Amniotic stem cell (primary cell): ENCODE measurements at regions not wholly inside any gene's neighbourhood (a gene's known extent, or its start where the extent isn't known, plus 50 kb on each side); places are given as distances from the start of the nearest gene placed in this dataset.
A peak's percentile ranks its signal among the peaks of the same experiment; 100 is the strongest.

Experiments used
- DNase-seq: peaks from one replicate; lab custom pipeline; 2025; lab: John Stamatoyannopoulos, UW

DNA sequence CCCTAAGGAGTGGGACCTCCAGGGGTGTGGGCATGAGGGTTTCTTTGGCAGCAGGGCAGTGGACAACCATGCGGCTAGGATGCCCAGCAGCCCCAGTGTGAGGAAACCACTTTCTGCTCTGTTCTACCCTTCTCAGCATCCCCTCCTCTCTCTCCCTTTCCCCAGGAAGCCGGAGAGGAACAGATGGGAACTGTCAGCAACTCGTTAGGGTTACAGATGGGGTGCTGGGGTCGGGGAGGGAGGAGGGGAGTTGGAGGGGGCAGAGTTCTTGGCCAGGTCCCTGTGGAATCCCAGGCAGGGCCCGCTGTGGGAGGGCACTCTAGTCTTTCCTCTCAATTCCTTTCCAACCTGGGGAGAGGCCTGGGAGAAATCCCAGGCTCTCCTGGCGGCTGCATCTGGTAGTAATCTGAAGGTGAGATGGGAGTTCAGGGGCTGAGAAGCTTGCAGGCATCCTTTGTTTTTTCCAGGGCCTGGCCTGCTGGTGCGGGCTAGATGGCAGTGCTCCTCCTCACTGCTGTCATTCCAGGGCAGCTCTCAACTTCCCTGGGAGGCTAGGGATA is 93.9 kb upstream of the CSF3R start:
- no peak for DNase-seq

DNA sequence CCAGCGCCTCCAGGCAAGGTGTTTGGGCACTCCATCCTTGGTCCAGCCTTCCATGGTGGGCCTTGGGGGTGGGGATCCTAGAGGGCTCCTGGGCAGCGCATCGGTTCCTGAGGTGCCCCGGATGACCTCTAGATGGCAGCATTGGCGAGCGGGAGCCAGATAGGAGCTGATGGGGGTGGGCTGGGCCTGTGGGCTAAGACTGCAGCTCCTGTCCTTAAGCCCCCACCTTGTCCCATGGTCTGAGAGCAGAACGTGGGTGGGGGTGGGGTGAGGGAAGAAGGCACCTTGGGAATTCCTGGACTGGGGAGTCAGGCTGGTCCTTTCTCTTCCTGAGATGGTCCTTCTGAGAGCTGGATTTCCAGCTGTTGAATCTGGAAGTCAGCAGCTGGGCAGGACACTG is 93.4 kb upstream of the CSF3R start:
- no peak for DNase-seq

DNA sequence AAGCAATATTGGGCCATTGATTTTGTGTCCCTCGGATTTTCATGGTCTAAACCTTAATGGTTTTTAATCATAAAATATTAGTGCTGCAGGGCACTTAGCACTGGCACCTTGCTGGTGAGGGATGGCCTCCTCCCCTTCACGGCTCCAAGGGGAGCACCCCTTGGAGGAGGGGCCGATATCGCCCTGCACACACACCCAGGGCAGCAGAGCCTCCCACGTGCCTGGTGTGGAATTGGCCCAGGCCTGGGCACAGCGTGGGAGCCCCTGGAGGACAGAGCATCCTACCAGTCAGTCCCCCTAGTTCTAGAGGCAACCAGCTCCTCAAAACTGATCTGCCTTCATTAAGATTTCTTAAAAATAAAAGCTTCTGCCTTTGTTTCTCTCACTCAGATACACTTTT is 90.7 kb upstream of the CSF3R start:
- DNase-seq, result no peak

DNA sequence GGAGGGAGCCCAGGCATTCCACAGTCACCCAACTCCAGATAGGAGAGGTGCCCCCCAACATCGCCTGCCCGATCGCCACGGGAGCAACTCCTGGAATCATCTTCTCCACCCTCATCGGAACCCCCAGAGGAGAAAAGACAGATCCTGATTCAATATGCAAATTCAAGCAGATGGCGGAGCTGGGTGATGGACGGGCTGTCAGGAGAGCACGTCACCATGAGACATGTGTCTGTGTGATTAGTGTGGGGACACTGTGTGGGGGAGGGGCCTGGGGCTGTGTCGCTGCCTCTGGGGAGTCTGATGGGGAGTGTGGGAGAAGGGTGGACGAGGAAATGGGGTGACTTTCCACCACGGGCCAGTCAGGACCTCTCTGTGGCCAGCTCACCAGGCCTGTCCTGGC is 90.2 kb upstream of the CSF3R start:
- no peak for DNase-seq

DNA sequence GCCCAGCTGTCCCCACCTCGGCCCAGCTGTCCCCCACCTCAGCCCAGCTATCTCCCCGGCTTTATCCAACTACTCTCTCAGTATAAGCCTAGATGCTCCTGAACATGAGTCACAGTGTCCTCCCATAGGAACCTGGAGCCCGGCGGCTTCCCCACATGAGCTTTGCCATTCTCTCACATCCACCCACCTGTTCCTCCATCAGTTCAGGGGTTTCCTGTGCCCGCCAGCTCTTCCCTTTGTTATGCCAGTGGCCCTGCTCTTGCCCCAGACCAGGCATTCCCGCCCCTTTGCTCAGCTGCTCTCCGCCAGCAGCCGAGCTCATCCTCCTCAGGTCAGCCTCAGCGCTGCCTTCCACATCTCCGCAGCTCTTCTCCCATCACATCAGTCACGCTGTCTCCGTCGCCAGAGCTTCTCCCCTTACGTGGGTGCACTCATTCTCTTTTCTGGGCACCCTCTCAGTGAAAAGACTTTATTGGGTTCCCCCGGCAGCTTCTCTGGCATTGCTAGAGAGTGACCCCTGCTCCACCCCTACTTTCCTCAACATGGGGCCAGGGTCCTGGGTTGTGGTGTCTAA is 89.5 kb upstream of the CSF3R start:
- DNase-seq, result no peak

DNA sequence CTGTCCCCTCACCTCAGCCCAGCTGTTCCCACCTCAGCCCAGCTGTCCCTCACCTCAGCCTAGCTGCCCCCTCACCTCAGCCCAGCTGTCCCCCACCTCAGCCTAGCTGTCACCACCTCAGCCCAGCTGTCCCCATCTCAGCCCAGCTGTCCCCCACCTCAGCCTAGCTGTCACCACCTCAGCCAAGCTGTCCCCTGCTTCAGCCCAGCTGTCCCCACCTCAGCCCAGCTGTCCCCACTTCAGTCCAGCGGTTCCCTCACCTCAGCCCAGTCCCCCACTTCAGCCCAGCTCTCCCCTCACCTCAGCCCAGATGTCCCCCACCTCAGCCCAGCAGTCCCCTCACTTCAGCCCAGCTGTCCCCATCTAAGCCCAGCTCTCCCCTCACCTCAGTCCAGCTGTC is 88.4 kb upstream of the CSF3R start:
- no peak for DNase-seq

DNA sequence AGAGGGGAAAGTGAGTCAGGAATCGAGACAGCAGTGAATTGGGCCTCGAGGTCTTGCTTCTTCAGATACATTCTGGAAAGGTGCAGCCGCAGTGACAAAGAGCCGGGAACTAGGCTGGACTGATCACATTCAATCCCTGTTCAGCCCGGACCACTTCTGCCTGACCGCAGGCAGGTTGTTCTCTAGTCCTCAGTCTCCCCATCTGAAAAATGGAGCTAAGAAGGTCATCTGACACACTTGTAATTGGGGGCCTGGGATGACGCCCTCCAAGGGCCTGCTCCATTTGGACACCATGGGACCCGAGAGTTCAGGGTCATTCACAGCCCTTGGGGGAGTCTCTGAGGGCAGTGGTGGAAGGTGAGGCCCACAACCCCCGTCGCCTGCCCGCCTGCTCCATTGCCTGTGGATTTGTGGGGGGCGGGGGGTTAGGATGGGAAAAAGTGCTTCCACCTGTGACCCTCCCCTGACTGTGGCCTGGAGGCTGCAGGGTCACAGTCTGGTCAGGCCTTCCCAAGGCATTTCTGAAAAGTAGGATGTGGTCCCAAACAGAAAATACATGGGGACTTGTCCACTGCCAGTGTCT is 87.9 kb upstream of the CSF3R start:
- DNase-seq, result no peak

DNA sequence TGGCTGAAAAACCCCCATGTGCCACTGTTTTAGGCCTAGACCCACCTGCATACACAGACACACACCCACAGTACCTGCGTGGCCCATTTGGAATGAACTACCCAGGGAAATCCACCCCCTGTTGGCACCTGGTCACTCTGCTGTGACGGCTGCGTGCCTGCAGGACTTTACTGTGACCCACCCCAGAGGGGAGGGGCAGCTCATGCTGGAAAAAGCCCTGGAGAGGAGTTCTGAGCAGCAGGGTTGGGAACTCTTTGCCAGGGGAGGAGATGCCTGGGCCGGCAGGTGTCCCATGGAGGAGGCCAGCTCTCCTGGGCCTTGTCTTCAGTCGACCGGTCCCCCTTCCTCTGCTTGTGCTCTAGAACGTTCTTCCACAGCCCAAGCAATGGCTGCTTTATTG is 87.3 kb upstream of the CSF3R start:
- DNase-seq, result no peak

DNA sequence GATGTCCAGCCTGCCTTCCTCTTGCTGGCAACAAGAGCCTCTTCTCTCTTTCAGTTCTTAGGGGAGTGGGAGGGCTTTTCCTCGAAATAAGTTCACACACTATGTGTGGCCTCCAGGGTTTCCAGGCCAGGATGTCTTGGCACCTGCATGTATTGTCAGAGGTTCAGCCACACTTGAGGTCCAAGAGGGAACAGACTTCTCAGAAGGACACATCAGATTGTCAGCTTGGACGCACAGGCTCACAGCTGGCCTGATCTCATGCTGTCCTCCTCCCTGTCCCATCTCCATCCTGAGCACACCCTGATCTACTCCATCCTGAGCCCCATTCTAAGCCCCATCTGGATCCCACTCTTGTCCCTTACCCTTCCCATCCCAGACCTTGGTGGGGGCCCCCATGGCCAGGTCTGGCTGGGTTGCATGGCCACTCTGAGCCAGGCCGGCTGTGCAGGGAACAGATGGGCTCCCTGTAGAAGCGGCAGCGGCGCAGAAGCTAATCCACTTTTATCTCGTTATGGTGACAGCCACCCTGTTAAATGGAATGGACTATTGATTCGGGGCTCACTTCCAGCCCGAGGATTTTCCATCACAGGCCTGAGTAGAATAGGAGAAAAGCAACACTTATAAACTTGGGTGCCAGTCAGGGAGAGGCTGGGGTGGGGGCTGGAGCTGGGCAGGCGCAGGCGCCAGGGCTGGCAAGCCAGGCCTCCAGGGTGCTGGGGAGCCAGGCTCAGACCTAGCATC is 85.1 kb upstream of the CSF3R start:
- no peak for DNase-seq

DNA sequence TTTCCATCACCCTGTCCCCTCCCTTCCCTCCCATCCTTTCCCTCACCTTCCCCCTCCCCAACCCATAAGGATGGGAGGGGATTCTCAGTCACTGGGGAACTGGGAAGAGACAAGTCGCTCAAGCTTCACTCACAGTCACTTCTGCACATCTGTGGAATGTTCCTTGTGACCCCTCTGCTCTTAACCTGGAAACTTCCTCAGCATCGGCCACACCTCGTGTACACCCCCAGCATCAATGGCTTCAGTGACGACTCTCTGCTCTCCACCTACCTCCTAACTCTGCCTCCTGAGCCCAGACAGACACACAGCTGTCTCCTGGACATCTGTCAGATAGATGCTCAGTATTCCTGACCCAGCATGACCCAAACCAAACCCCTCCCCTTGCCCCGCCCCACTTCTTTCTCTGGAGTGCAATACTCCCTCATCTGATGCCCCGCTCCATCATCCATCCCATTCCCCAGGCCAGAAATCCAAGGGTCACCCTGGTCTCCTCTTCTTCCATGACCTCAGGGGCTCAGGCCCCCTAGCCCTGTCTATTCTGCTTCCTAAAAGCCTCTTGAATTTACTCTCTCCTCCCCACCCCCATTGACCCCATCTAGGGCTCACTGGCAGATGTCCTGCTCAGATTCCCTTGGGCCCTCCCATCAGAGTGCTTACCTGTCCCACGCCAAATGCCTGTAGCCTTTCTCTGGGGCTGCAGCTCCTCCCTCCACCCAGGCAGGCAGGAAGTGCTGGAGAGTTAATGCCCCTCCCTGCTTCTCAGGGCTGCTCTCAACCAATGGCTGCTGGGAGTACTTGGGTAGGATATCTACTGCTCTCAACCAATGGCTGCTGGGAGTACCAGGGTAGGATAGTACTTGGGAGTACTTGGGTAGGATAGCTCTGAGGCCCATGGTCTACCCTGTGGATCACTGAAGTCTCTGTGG is 83.1 kb upstream of the CSF3R start:
- DNase-seq, result no peak

DNA sequence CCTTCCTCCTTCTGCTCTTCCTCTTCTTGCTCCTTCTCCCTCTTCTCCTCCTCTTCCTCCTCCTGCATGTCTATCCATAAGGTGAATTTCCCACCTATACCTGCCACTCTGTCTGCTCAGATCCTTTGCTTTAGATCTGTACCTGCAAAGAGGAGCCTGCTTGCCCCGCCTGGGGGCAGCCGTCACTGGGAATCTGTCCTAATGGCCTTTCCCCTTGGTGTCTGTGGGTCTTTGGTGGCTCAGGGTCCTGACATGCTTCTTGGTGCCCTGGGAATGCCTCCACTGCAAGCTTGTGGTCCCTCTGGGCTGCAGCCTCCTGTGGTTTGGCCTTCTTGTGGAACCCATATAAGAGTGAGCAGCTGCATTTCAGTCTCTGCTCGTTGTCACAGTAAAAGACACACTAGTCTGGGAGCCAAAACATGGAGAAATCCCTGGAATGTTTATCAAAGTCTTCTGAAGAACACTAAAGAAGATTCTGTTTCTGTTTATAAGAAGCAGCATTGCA is 79.5 kb upstream of the CSF3R start:
- DNase-seq, result no peak

DNA sequence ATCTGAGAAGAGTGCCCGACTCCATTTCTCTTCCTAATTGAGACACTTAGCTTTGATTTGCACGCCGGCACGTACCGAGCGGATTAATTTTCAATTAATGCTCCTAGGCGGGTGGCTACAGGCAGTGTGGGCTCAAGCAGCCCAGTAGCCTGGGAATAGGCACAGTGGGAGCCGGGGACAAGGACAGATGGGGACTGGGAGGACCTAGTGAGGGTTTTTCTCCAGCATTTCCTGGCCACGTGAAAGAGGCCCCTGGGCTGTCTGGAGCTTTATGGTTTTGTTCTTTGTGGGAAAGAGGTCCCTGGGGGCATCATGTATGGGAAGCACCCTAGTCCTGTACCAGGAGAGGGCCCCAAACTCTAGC is 78.6 kb upstream of the CSF3R start:
- no peak for DNase-seq

DNA sequence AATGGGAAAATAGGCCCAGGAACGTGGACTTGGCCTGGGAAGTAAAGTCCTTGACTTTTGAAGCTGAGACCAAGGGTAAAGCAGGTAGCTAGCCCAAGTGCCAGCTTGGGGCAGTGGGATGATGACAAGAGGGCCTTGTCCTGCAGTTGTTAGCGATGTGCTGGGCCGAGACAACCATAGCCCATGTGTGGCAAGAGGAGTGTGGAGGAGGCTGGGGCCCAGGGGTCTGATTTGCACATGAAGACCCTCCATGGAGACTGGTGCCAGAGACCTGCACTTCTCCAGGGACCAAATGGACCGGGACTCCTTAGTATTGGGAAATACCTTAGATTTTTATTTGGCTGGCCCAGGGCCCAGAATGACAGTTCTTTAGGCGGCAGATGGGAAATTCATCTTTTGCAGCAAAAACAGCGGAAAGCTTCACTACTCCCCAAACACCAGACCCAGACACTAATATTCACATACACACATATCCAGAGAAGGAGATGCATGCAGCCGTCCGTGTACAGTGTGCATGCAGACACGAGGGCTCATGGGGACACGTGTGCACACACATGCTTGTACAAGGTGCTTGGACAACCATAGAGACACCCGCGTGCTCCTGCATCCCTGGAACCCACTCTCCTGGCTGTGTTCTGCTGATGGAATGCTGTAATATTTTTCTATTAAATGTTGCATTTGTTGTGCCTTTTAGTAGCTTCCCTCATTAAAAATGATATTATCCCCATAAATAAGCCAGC is 78.1 kb upstream of the CSF3R start:
- DNase-seq, result no peak

DNA sequence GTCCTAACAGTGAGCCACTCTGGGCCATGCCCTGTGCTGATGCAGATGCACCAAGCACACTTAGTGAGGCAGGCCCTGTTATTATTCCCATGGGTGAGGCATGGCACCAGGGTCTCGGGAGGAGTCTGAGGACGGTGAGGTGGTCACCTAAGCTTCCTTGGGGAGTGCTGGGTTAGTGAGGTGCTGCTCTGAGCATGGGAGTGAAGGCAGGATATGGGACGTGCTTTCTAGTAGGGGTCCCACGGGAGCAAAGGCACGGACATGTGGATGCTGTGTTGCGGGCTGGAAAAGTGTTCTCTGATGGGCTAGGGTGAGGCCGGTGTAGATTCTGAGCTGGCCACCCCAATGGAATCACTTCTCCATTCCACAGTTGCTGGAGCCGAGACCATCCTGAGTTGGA is 77.5 kb upstream of the CSF3R start:
- no peak for DNase-seq

DNA sequence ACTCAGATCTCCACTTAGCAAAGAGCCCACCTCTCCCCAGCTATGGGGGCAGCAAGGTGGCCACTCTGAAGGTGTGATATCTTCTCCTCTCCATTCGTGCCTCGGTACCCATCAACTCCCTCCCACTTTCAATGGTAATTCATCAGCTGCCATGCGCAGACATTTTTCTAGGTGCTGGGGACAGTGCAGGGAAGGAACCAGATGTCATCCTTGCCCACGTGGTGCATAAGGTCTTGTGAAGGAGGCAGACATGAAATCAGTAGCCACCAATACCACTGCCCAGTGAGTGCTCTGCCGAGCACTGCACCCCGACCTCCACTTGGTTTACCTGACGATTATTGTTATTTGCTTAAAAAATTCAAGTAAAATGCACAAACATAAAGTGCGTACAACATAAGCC is 76.3 kb upstream of the CSF3R start:
- DNase-seq, result no peak

DNA sequence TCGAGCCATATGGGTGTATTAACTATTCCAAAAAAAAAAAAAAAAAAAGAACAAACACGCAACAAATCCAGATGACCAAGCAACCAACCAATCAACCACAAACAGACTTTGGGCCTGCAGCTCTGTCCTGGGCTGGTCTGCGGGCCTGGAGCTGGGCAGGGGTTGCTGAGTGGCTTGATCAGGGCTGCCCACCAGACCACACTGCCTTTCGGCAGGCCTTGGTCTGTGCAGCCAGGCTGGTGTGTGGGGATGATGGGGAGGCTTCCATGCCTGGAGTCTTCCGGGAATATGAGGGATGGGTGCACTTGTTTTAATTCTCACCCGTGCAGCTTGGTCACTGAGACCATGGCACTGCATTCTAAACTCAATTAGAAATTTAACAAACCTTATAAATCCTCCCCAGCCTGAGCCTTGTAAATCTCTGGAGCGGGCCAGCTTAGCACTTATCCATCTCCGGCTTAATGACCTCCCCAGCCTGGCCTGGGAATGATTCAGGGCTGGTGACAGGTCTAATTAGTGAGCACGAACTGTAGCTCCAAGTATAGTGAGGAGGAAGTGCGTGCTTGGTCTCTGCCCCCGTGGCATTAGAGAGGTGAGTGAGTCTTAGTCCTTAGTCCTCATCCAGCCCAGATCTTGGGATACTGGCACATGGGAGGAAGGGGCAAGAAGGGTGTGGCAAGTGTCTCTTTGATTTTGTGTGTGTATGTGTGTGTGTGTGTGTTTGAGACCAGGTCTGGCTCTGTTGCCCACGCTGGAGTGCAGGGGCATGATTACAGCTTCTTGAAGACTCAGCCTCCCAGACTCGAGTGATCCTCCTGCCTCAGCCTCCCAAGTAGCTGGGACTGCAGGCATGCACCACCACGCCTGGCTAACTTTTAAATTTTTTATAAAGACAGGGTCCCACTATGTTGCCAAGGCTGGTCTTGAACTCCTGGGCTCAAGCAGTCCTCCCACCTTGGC is 74.6 kb upstream of the CSF3R start:
- DNase-seq, result no peak

DNA sequence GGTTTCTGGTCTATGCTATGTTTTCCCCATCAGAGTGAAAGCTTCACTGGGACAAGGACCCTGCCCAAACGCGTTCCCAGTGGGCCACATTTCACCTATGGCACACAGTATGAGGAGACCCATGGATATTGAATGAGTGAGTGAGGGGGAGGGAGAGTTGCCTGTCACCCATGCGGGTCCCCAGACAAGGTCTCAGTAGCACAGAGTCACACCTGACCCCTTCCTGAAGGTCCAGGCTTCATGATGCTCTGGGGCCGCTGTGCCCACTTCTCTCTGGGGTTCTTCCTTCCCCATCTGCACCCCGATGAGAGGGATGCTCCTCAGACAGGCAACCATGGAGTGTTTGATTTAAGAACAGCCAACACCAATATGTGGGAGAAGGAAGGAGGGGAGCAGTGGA is 72.3 kb upstream of the CSF3R start:
- DNase-seq, result no peak

DNA sequence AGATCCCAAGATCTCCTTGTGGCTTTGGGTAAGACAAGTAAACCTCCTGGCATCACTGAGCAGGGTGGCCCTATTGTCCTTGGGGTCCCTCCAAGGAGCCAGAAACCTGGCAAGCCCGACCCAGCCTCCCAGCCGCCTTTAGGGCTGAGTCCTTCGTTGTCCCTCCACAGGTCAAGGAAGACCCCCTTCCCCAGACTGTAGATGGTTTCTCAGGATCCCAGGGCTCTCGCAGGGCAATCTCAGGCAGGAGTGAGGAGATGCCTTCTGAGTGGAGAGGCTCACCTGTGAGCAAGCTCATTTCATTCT is 71.6 kb upstream of the CSF3R start:
- DNase-seq, result no peak

DNA sequence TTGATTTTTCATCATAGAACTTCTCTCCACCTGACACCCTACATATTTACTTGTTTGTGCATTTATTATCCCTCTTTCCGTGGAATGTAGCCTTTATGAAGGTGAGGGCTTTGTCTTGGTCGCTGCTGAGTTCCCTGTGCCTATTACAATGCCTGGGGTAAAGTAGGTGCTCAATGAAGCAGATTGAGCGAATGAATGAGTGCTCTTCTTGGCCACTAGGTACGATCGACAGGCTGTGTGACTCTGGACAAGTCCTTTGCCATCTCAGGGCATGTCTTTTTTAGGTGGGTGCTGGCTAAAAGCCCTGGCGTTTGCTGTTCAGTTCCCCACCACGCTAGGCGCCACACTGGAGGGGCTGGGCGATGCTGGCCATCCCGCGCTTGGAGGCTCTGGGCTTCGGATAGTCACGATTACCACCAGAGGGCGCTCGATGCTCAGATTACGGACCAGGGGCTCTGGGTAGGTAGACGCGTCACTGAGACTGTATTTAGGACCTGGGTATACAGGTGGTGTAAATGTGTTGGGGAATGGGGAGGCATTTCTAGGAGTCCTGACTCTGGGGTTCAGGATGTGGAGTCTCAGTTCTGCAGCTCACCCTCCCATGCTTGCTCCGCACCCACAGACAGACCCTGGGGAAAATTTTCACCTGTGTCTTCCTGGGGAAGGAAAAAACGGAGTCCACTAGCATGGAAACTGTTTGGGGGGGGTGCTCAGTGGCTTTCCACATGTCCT is 71.0 kb upstream of the CSF3R start:
- peak; percentile 34 for DNase-seq

DNA sequence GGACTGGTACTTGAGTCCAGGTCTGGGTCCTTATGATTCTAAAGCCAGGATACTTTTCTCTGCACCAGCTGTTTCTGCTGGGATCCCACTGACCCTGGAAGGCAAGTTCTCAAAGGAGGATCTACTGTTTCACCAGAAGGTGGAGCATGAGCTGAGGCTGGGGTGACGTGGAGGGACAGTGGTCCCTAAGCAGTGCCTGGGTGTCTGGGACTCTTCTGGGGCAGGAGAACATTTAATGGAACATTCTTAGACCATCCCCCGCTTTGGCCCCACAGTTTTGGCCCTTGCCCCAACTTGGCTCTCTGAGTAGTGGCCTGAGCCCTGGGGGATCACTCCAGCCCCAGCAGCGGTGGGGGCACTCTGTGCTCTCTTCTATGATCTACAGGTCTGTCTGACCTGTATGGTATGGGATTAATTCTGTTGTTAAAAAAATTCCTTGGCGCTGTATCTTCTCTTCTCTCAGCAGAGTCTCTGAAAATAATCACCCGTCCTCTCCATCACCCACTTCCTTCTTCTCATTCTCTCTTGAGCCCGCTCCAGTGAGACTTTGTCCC is 60.3 kb upstream of the CSF3R start:
- no peak for DNase-seq
